PFSK-1 (cell line): ENCODE measurements at regions not wholly inside any gene's neighbourhood (a gene's known extent, or its start where the extent isn't known, plus 50 kb on each side); places are given as distances from the start of the nearest gene placed in this dataset.

Experiments used
- FOXP2 ChIP-seq: optimal IDR thresholded peaks from 2 replicates; pipeline ENCODE3; 2011; ENCODE audit warnings: borderline replicate concordance, control low read depth, inconsistent platforms; ENCODE audit not compliant: insufficient read depth; ENCODE audit errors: extremely low read length, extremely low read depth
- POLR2AphosphoS5 ChIP-seq: IDR thresholded peaks from 2 replicates; pipeline ENCODE4 v1.6.1; 2012; ENCODE audit warnings: low read depth, mild to moderate bottlenecking, control low read depth, low read length, moderate library complexity
- REST ChIP-seq, 2 experiments: IDR thresholded peaks; 2 replicates each; pipeline versions ENCODE4 v1.6.1 to v1.8.0; 2011 to 2012; ENCODE audit warnings: low read depth in 2 of 2, low read length in 2 of 2, control low read depth in 1 of 2, inconsistent platforms in 1 of 2, mild to moderate bottlenecking in 1 of 2, moderate library complexity in 1 of 2; ENCODE audit not compliant: insufficient read depth in 1 of 2
- SIN3A ChIP-seq: IDR thresholded peaks from 2 replicates; pipeline ENCODE4 v1.6.1; 2012; ENCODE audit warnings: mild to moderate bottlenecking, low read length, moderate library complexity, borderline replicate concordance; ENCODE audit not compliant: insufficient read depth
- TAF1 ChIP-seq: IDR thresholded peaks from 2 replicates; pipeline ENCODE4 v1.6.1; 2012; ENCODE audit warnings: low read length, control low read depth, borderline replicate concordance; ENCODE audit not compliant: insufficient read depth

GRCh38 chr9:86675805-86676204 is 271.5 kb downstream of the GAS1 start:
- TF ChIP-seq TAF1 (no peak), POLR2AphosphoS5 (no peak), FOXP2 (no peak), REST (IDR thresholded peaks at IDR 0.05; ENCODE audit: insufficient read depth in 1 of 2, low read depth in 2 of 2, low read length in 2 of 2) (no peak), SIN3A (no peak)
